H1 (cell line): ENCODE measurements at regions not wholly inside any gene's neighbourhood (a gene's known extent, or its start where the extent isn't known, plus 50 kb on each side); places are given as distances from the start of the nearest gene placed in this dataset.

Experiments
- CTCF ChIA-PET: fragments of 300-600 bp; sonication (Branson Sonifier 250); formaldehyde crosslinking; loops from one replicate; lab custom pipeline; 2021; ENCODE audit not compliant: partially characterized antibody; lab: Charles Lee
- POLR2A ChIA-PET: fragments of 300-600 bp; sonication (Branson Sonifier 250); formaldehyde crosslinking; loops from one replicate; lab custom pipeline; 2021; ENCODE audit warnings: inconsistent platforms; ENCODE audit not compliant: partially characterized antibody; lab: Charles Lee
- DNase-seq, 2 experiments: peaks; one replicate each; pipeline versions ENCODE4 v3.0.0 to v3.0.0-alpha.2; 2010 to 2022; ENCODE audit warnings: low spot score in 2 of 2, low read depth in 1 of 2, mixed read lengths in 1 of 2
- FAIRE-seq: peaks from 2 replicates; lab custom pipeline; 2011; peaks lifted over from hg19 to GRCh38; lab: Jason Lieb, UNC
- H2AFZ ChIP-seq: 2 replicates; pipeline ENCODE4 v1.8.1; 2012; ENCODE audit warnings: low read length, inconsistent platforms
- H2AK5ac ChIP-seq: 2 replicates; pipeline ENCODE4 v1.6.1; 2013; ENCODE audit warnings: low read depth, low read length
- H2BK120ac ChIP-seq: replicated peaks from 2 replicates; pipeline ENCODE3; 2013; ENCODE audit warnings: low read depth, low read length, inconsistent platforms
- H2BK12ac ChIP-seq: 2 replicates; pipeline ENCODE4 v1.6.1; 2013; ENCODE audit warnings: low read depth, low read length
- H2BK15ac ChIP-seq: 2 replicates; pipeline ENCODE4 v1.6.1; 2013; ENCODE audit warnings: low read length
- H2BK20ac ChIP-seq: 2 replicates; pipeline ENCODE4 v1.6.1; 2013; ENCODE audit warnings: low read length
- H2BK5ac ChIP-seq: 2 replicates; pipeline ENCODE4 v1.6.1; 2013; ENCODE audit warnings: low read depth, low read length
- H3K14ac ChIP-seq: 2 replicates; pipeline ENCODE4 v1.6.1; 2013; ENCODE audit warnings: inconsistent platforms; ENCODE audit not compliant: insufficient read length
- H3K18ac ChIP-seq: 2 replicates; pipeline ENCODE4 v1.6.1; 2013; ENCODE audit warnings: low read length; ENCODE audit errors: extremely low read depth
- H3K23ac ChIP-seq: 2 replicates; pipeline ENCODE4 v1.6.1; 2013; ENCODE audit warnings: inconsistent platforms; ENCODE audit not compliant: insufficient read length
- H3K23me2 ChIP-seq: 2 replicates; pipeline ENCODE4 v1.6.1; 2013; ENCODE audit warnings: low read depth, low read length
- H3K27ac ChIP-seq: 2 replicates; pipeline ENCODE4 v1.6.1; 2011; ENCODE audit warnings: low read depth, low read length, inconsistent platforms
- H3K27me3 ChIP-seq, 4 experiments: replicated peaks in 1 of 4; 1 replicate in 1 of 4; 2 replicates in 3 of 4; pipeline versions ENCODE4 v1.6.1 to v1.8.1; 2011 to 2013; ENCODE audit warnings: low read length in 3 of 4, mild to moderate bottlenecking in 3 of 4, inconsistent platforms in 2 of 4, mixed read lengths in 2 of 4, moderate library complexity in 1 of 4; ENCODE audit not compliant: control insufficient read depth in 3 of 4, insufficient read depth in 3 of 4; ENCODE audit errors: extremely low read depth in 1 of 4
- H3K36me3 ChIP-seq, 4 experiments: 2 replicates each; pipeline versions ENCODE4 v1.6.1 to v1.8.1; 2011 to 2013; ENCODE audit warnings: mild to moderate bottlenecking in 4 of 4, low read length in 3 of 4, moderate library complexity in 2 of 4, control low read depth in 1 of 4, inconsistent platforms in 1 of 4; ENCODE audit not compliant: insufficient read depth in 4 of 4, control insufficient read depth in 2 of 4
- H3K4ac ChIP-seq: replicated peaks from 2 replicates; pipeline ENCODE3; 2013; ENCODE audit warnings: low read length, low read depth, mixed read lengths, inconsistent platforms; ENCODE audit not compliant: insufficient read length
- H3K4me1 ChIP-seq, 4 experiments: replicated peaks in 1 of 4; 1 replicate in 1 of 4; 2 replicates in 3 of 4; pipeline versions ENCODE4 v1.6.1 to v1.8.1; 2011 to 2013; ENCODE audit warnings: low read length in 3 of 4, inconsistent platforms in 2 of 4, mixed read lengths in 1 of 4; ENCODE audit not compliant: insufficient read depth in 4 of 4, control insufficient read depth in 3 of 4
- H3K4me2 ChIP-seq, 2 experiments: 2 replicates each; pipeline versions ENCODE4 v1.6.1 to v1.8.1; 2011 to 2013; ENCODE audit warnings: low read depth in 2 of 2, low read length in 2 of 2, control low read depth in 1 of 2, inconsistent platforms in 1 of 2, mild to moderate bottlenecking in 1 of 2; ENCODE audit not compliant: insufficient read depth in 1 of 2
- H3K4me3 ChIP-seq, 4 experiments: fragments of 200-600, 300-600 bp in 1 of 4; sonication (generic), shearing (Covaris generic), sonication (Bioruptor Twin) in 1 of 4; 2 replicates each; pipeline versions ENCODE4 v1.5.1 to v1.8.1; 2011 to 2016; ENCODE audit warnings: low read length in 4 of 4, low read depth in 3 of 4, control low read depth in 2 of 4, inconsistent platforms in 2 of 4, mild to moderate bottlenecking in 2 of 4, mixed read lengths in 1 of 4, moderate library complexity in 1 of 4; ENCODE audit not compliant: insufficient read depth in 2 of 4; ENCODE audit errors: extremely low read depth in 1 of 4
- H3K56ac ChIP-seq: replicated peaks from 2 replicates; pipeline ENCODE3; 2013; ENCODE audit warnings: low read depth, mild to moderate bottlenecking, mixed read lengths, low read length, inconsistent platforms; ENCODE audit not compliant: insufficient read length
- H3K79me1 ChIP-seq: 2 replicates; pipeline ENCODE4 v1.6.1; 2013; ENCODE audit warnings: low read depth, low read length, control low read depth
- H3K79me2 ChIP-seq, 2 experiments: 2 replicates each; pipeline versions ENCODE4 v1.6.1 to v1.8.1; 2012 to 2013; ENCODE audit warnings: low read length in 2 of 2, mild to moderate bottlenecking in 2 of 2, inconsistent platforms in 1 of 2; ENCODE audit not compliant: insufficient read depth in 2 of 2, control insufficient read depth in 1 of 2
- H3K9ac ChIP-seq, 4 experiments: replicated peaks in 1 of 4; 1 replicate in 1 of 4; 2 replicates in 3 of 4; pipeline versions ENCODE4 v1.6.1 to v1.8.1; 2011 to 2013; ENCODE audit warnings: low read depth in 3 of 4, low read length in 3 of 4, control low read depth in 2 of 4, mild to moderate bottlenecking in 2 of 4, moderate library complexity in 2 of 4, inconsistent platforms in 1 of 4; ENCODE audit errors: extremely low read depth in 1 of 4
- H3K9me3 ChIP-seq, 2 experiments: 2 replicates each; pipeline versions ENCODE4 v1.6.1 to v1.8.1; 2012 to 2013; ENCODE audit warnings: mild to moderate bottlenecking in 2 of 2, moderate library complexity in 2 of 2, control low read depth in 1 of 2, inconsistent platforms in 1 of 2, low read depth in 1 of 2, low read length in 1 of 2, mixed read lengths in 1 of 2; ENCODE audit not compliant: insufficient read depth in 2 of 2
- H4K20me1 ChIP-seq, 2 experiments: replicated peaks in 1 of 2; 2 replicates each; pipeline versions ENCODE3 to v1.8.1; 2011 to 2013; ENCODE audit warnings: inconsistent platforms in 2 of 2, low read length in 2 of 2, mild to moderate bottlenecking in 1 of 2; ENCODE audit not compliant: insufficient read depth in 2 of 2, control insufficient read depth in 1 of 2
- H4K5ac ChIP-seq: 2 replicates; pipeline ENCODE4 v1.6.1; 2013; ENCODE audit warnings: low read length, low read depth, mixed read lengths, inconsistent platforms; ENCODE audit not compliant: insufficient read length
- H4K8ac ChIP-seq: 2 replicates; pipeline ENCODE4 v1.8.0; 2013; ENCODE audit warnings: mild to moderate bottlenecking, moderate library complexity, low read length, inconsistent platforms; ENCODE audit not compliant: insufficient read depth; ENCODE audit errors: extremely low read depth
- H4K91ac ChIP-seq: replicated peaks from 2 replicates; pipeline ENCODE3; 2013; ENCODE audit warnings: low read length, mixed read lengths, inconsistent platforms; ENCODE audit not compliant: insufficient read length
- ASH2L ChIP-seq: fragments of 200-600, 300-600 bp; sonication (generic); IDR thresholded peaks from one replicate; pipeline ENCODE4 v1.7.1; 2017; ENCODE audit warnings: low read length
- POLR2A ChIP-seq, 2 experiments: IDR thresholded peaks; 1 replicate in 1 of 2; 2 replicates in 1 of 2; pipeline ENCODE4 v1.6.1; 2011; ENCODE audit warnings: low read depth in 2 of 2, low read length in 2 of 2, mild to moderate bottlenecking in 2 of 2; ENCODE audit errors: control extremely low read depth in 1 of 2
- RXRA ChIP-seq: IDR thresholded peaks from 2 replicates; pipeline ENCODE4 v1.6.1; 2011; ENCODE audit warnings: low read depth, mild to moderate bottlenecking, low read length, moderate library complexity; ENCODE audit not compliant: insufficient read depth
- SRF ChIP-seq: IDR thresholded peaks from 2 replicates; pipeline ENCODE4 v1.6.1; 2011; ENCODE audit warnings: mild to moderate bottlenecking, low read depth, low read length, moderate library complexity
- TAF1 ChIP-seq: IDR thresholded peaks from 2 replicates; pipeline ENCODE4 v1.6.1; 2011; ENCODE audit warnings: mild to moderate bottlenecking, low read depth, low read length
- TBP ChIP-seq: IDR thresholded peaks from 2 replicates; pipeline ENCODE4 v1.6.1; 2011; ENCODE audit warnings: low read depth, low read length, improper control_type of control experiment
- WGBS, 2 experiments: shearing (Covaris generic) in 1 of 2; methylation state at CpG; one replicate each; pipeline versions ENCODE4 v1.1.6 to v1.1.7; 2013 to 2015; ENCODE audit warnings: low lambda C conversion rate in 2 of 2, mixed read lengths in 2 of 2, inconsistent platforms in 1 of 2, low coverage in 1 of 2, missing lambda C conversion rate in 1 of 2; ENCODE audit not compliant: insufficient replicate concordance in 2 of 2, insufficient coverage in 1 of 2, insufficient read length in 1 of 2; ENCODE audit errors: extremely low coverage in 1 of 2, missing lambda C conversion rate in 1 of 2; 5-methylcytosine and 5-hydroxymethylcytosine counted together

- no peak overlapping the region for H4K8ac ChIP-seq
- no peak overlapping the region for H3K14ac ChIP-seq
- no peak overlapping the region for H3K4ac ChIP-seq
- H2BK5ac ChIP-seq = no peak overlapping the region
- H3K27ac ChIP-seq = no peak overlapping the region
- no peaks in the 10 kb centered on the region for H3K27me3 ChIP-seq
- no peaks in the 10 kb centered on the region for H4K20me1 ChIP-seq
- POLR2A ChIA-PET = no interaction called here
- DNase-seq (no peak), FAIRE-seq (no peak)
- H3K9me3 ChIP-seq = no peaks in the 10 kb centered on the region
- H3K9ac ChIP-seq = no peak overlapping the region
- 0 out of 7 replicates have a peak, but pooled peaks cover 0 to 2% (median 0%) of the 10 kb centered on the region in 4 experiments for H3K4me1 ChIP-seq
- H3K79me1 ChIP-seq = no peaks in the 10 kb centered on the region; the same call in 1 of the 2 replicates
- H3K4me2 ChIP-seq = no peak overlapping the region
- CTCF ChIA-PET = interaction anchor here (1.4 to 7.8 kb wide), 5 partner anchors 14 to 225 kb away, joined by 3 to 67 read pairs (median 4); no protein-coding TSS in a partner anchor
- no peak overlapping the region for H3K56ac ChIP-seq
- H2BK120ac ChIP-seq = no peak overlapping the region
- no peak overlapping the region for H3K18ac ChIP-seq
- no peaks in the 10 kb centered on the region for H3K79me2 ChIP-seq
- H3K23me2 ChIP-seq = no peaks in the 10 kb centered on the region
- H4K5ac ChIP-seq = no peak overlapping the region
- 94% methylated on average over 4 of the region's 4 CpGs; no CpG with 5 or more reads in 1 of the 2 experiments for WGBS, 2 experiments
- no peak overlapping the region for H2AK5ac ChIP-seq
- no peak overlapping the region for H3K23ac ChIP-seq
- no peak overlapping the region for H2BK15ac ChIP-seq
- H3K4me3 ChIP-seq = no peak overlapping the region
- no peaks in the 10 kb centered on the region for H3K36me3 ChIP-seq
- no peak overlapping the region for H2AFZ ChIP-seq
- no peak overlapping the region for H4K91ac ChIP-seq
- no peak overlapping the region for H2BK12ac ChIP-seq
- no peak overlapping the region for H2BK20ac ChIP-seq
- TF ChIP-seq RXRA (no peak), ASH2L (no peak), POLR2A (IDR thresholded peaks at IDR 0.05; ENCODE audit: control extremely low read depth in 1 of 2, low read depth in 2 of 2, low read length in 2 of 2) (no peak), SRF (no peak), TBP (no peak), TAF1 (no peak)
These were observed 108.5 kb upstream of the C1QTNF9B start for GRCh38 chr13:24005755-24006281.
